Common myeloid progenitor, CD34-positive (primary cell): ENCODE measurements at regions not wholly inside any gene's neighbourhood (a gene's known extent, or its start where the extent isn't known, plus 50 kb on each side); places are given as distances from the start of the nearest gene placed in this dataset.

Experiments used
- CTCF ChIA-PET: fragments of 350-600 bp; sonication (Branson Sonifier 250); formaldehyde crosslinking; loops from one replicate; lab custom pipeline; 2021; ENCODE audit warnings: antibody characterized with exemption; lab: Charles Lee
- POLR2A ChIA-PET: fragments of 350-600 bp; sonication (Branson Sonifier 250); formaldehyde crosslinking; loops from one replicate; lab custom pipeline; 2021; ENCODE audit warnings: antibody characterized with exemption; lab: Charles Lee
- DNase-seq, 3 donors: peaks; one replicate each; pipeline versions ENCODE4 v3.0.0 to v3.0.0-alpha.2; 2013
- H3K27ac ChIP-seq, 2 experiments: 1 replicate in 1 of 2; 2 replicates in 1 of 2; pipeline ENCODE4 v1.7.0; 2013; ENCODE audit warnings: inconsistent platforms in 2 of 2, low read length in 2 of 2, mild to moderate bottlenecking in 2 of 2, low read depth in 1 of 2, moderate library complexity in 1 of 2; ENCODE audit not compliant: severe bottlenecking in 2 of 2, insufficient read depth in 1 of 2, poor library complexity in 1 of 2
- H3K27me3 ChIP-seq, 5 experiments: replicated peaks in 2 of 5; 1 replicate in 3 of 5; 2 replicates in 2 of 5; pipeline versions ENCODE4 v1.6.1 to v1.7.0; 2013; ENCODE audit warnings: low read length in 4 of 5, mild to moderate bottlenecking in 2 of 5, moderate library complexity in 2 of 5, inconsistent platforms in 1 of 5; ENCODE audit not compliant: insufficient read depth in 5 of 5, control insufficient read depth in 4 of 5
- H3K36me3 ChIP-seq, 4 experiments: 1 replicate in 2 of 4; 2 replicates in 2 of 4; pipeline versions ENCODE4 v1.6.1 to v1.7.0; 2013; ENCODE audit warnings: low read length in 3 of 4, control low read depth in 1 of 4, mild to moderate bottlenecking in 1 of 4; ENCODE audit not compliant: control insufficient read depth in 4 of 4, insufficient read depth in 4 of 4
- H3K4me1 ChIP-seq, 4 experiments: 1 replicate in 3 of 4; 2 replicates in 1 of 4; pipeline versions ENCODE4 v1.6.1 to v1.7.1; 2013; ENCODE audit warnings: low read length in 3 of 4, mild to moderate bottlenecking in 3 of 4, control low read depth in 1 of 4, inconsistent platforms in 1 of 4, moderate library complexity in 1 of 4; ENCODE audit not compliant: control insufficient read depth in 4 of 4, insufficient read depth in 4 of 4; ENCODE audit errors: control extremely low read depth in 1 of 4
- H3K4me3 ChIP-seq, 7 experiments: 1 replicate in 4 of 7; 2 replicates in 3 of 7; pipeline versions ENCODE4 v1.5.1 to v1.7.0; 2013; ENCODE audit warnings: mild to moderate bottlenecking in 7 of 7, low read length in 6 of 7, moderate library complexity in 6 of 7, inconsistent platforms in 2 of 7, low read depth in 2 of 7, control low read depth in 1 of 7; ENCODE audit not compliant: insufficient read depth in 4 of 7, control insufficient read depth in 1 of 7; ENCODE audit errors: extremely low read depth in 1 of 7
- H3K9me3 ChIP-seq, 5 experiments: 1 replicate in 4 of 5; 2 replicates in 1 of 5; pipeline versions ENCODE4 v1.6.1 to v1.7.1; 2013; ENCODE audit warnings: low read length in 4 of 5, mild to moderate bottlenecking in 2 of 5, inconsistent platforms in 1 of 5, low read depth in 1 of 5, moderate library complexity in 1 of 5; ENCODE audit not compliant: control insufficient read depth in 4 of 5, insufficient read depth in 2 of 5; ENCODE audit errors: control extremely low read depth in 1 of 5
- WGBS: methylation state at CpG from one replicate; pipeline ENCODE4 v1.1.5; 2013; ENCODE audit not compliant: insufficient coverage; 5-methylcytosine and 5-hydroxymethylcytosine counted together

- H3K36me3 ChIP-seq: no peaks in the 10 kb centered on the region
- H3K4me3 ChIP-seq: no peak overlapping the region
- POLR2A ChIA-PET: no interaction called here
- no peak overlapping the region for H3K27ac ChIP-seq
- no CpG with 5 or more reads among the region's 2 CpGs for WGBS
- H3K27me3 ChIP-seq: no peaks in the 10 kb centered on the region
- DNase-seq: no peak
- no peaks in the 10 kb centered on the region for H3K4me1 ChIP-seq
- CTCF ChIA-PET: no interaction called here
- H3K9me3 ChIP-seq: peaks cover 0 to 5% (median 0%) of the 10 kb centered on the region in 5 experiments
These were observed 292.7 kb downstream of the DUSP10 start for GRCh38 chr1:221449194-221449593.

- ChIA-PET POLR2A (no interaction called here), CTCF (interaction anchor here (1.3 kb wide), 1 partner anchor 639 kb away, joined by 3 read pairs; no protein-coding TSS in a partner anchor)
- Histone ChIP-seq H3K27me3 (no peaks in the 10 kb centered on the region), H3K4me1 (no peaks in the 10 kb centered on the region), H3K36me3 (no peaks in the 10 kb centered on the region), H3K27ac (no peak overlapping the region), H3K9me3 (peaks cover 0 to 5% (median 1%) of the 10 kb centered on the region in 5 experiments), H3K4me3 (no peak overlapping the region)
- no peak for DNase-seq
- WGBS: 100% methylated on average over 2 of the region's 3 CpGs
These were observed 292.0 kb downstream of the DUSP10 start for GRCh38 chr1:221449801-221450470.

GRCh38 chr1:221451741-221452140, 290.1 kb downstream of the DUSP10 start:
- POLR2A ChIA-PET: no interaction called here
- CTCF ChIA-PET: no interaction called here
- H3K27me3 ChIP-seq: no peaks in the 10 kb centered on the region
- WGBS: no CpG with 5 or more reads among the region's 1 CpG
- no peaks in the 10 kb centered on the region for H3K4me1 ChIP-seq
- H3K4me3 ChIP-seq: no peak overlapping the region
- peaks cover 0 to 5% (median 1%) of the 10 kb centered on the region in 5 experiments for H3K9me3 ChIP-seq
- DNase-seq: no peak
- H3K27ac ChIP-seq: no peak overlapping the region
- no peaks in the 10 kb centered on the region for H3K36me3 ChIP-seq

GRCh38 chr1:221454096-221454495, 287.8 kb downstream of the DUSP10 start:
- H3K4me1 ChIP-seq: no peaks in the 10 kb centered on the region
- no peak overlapping the region for H3K27ac ChIP-seq
- WGBS: 100% methylated on average over 2 of the region's 2 CpGs
- no peak overlapping the region for H3K4me3 ChIP-seq
- H3K27me3 ChIP-seq: no peaks in the 10 kb centered on the region
- H3K36me3 ChIP-seq: no peaks in the 10 kb centered on the region
- peaks cover 0 to 5% (median 1%) of the 10 kb centered on the region in 5 experiments for H3K9me3 ChIP-seq
- POLR2A ChIA-PET: interaction anchor here (0.6 kb wide), 1 partner anchor 12 kb away, joined by 4 read pairs; no protein-coding TSS in a partner anchor
- CTCF ChIA-PET: no interaction called here
- DNase-seq: no peak

- H3K4me1 ChIP-seq: no peaks in the 10 kb centered on the region
- no peak for DNase-seq
- H3K27ac ChIP-seq: no peak overlapping the region
- ChIA-PET POLR2A (no interaction called here), CTCF (no interaction called here)
- H3K4me3 ChIP-seq: no peak overlapping the region
- H3K36me3 ChIP-seq: no peaks in the 10 kb centered on the region
- H3K9me3 ChIP-seq: peaks cover 0 to 4% (median 1%) of the 10 kb centered on the region in 5 experiments
- 97% methylated on average over 4 of the region's 4 CpGs for WGBS
- H3K27me3 ChIP-seq: no peaks in the 10 kb centered on the region
These were observed 285.0 kb downstream of the DUSP10 start for GRCh38 chr1:221456918-221457317.

GRCh38 chr1:221457685-221458446, 284.0 kb downstream of the DUSP10 start:
- WGBS: no CpG with 5 or more reads among the region's 7 CpGs
- H3K27ac ChIP-seq: no peak overlapping the region
- H3K4me1 ChIP-seq: no peaks in the 10 kb centered on the region
- no peaks in the 10 kb centered on the region for H3K27me3 ChIP-seq
- H3K36me3 ChIP-seq: no peaks in the 10 kb centered on the region
- CTCF ChIA-PET: no interaction called here
- DNase-seq: no peak
- POLR2A ChIA-PET: interaction anchor here (0.7 kb wide), 1 partner anchor 1804 kb away, joined by 4 read pairs; no protein-coding TSS in a partner anchor
- H3K4me3 ChIP-seq: no peak overlapping the region
- peaks cover 0 to 3% (median 1%) of the 10 kb centered on the region in 5 experiments for H3K9me3 ChIP-seq
